ENCODE measurements at regions not wholly inside any gene's neighbourhood (a gene's known extent, or its start where the extent isn't known, plus 50 kb on each side); places are given as distances from the start of the nearest gene placed in this dataset.
"Not testable (repeated sequence)": the region's sequence is repeated elsewhere in the genome, so short reads cannot be mapped to it uniquely, and the experiment has no call there.

DNA sequence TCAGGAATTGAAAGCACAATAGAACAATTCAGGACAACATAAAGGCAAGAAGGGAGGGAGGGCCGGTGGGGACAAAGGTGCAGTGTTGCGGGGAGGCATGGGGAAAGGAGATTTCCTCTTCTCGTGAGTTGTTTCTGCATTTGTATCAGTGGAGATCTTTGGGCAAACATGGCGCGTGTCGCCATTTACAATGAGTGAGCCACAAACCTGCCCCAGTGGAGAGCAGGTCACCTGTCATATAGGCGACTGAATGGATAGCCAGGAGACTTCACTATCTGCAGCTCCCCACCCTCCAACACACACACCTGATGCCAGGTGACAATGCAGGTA is 87.7 kb upstream of the SLC45A1 start:
- no peak overlapping the region for H3K4me3 ChIP-seq (ENCODE audit: insufficient read depth, low read length)
- no peaks in the 10 kb centered on the region for H3K4me1 ChIP-seq (ENCODE audit: insufficient read depth, low read length)
- H3K27me3 ChIP-seq (ENCODE audit: insufficient read depth, low read length): no peaks in the 10 kb centered on the region
- no peaks in the 10 kb centered on the region for H3K9me3 ChIP-seq (ENCODE audit: low read depth, low read length)
- no peaks in the 10 kb centered on the region for H4K20me1 ChIP-seq (ENCODE audit: insufficient read depth, low read length)
- H3K79me2 ChIP-seq (ENCODE audit: insufficient read depth, low read length): no peaks in the 10 kb centered on the region
- H3K27ac ChIP-seq (ENCODE audit: low read depth, low read length): no peak overlapping the region
- DNase-seq (ENCODE audit: insufficient read length, low spot score, missing footprints): no peak
- H3K36me3 ChIP-seq (ENCODE audit: insufficient read depth, low read length): no peaks in the 10 kb centered on the region
- TF ChIP-seq, protein P1, sequence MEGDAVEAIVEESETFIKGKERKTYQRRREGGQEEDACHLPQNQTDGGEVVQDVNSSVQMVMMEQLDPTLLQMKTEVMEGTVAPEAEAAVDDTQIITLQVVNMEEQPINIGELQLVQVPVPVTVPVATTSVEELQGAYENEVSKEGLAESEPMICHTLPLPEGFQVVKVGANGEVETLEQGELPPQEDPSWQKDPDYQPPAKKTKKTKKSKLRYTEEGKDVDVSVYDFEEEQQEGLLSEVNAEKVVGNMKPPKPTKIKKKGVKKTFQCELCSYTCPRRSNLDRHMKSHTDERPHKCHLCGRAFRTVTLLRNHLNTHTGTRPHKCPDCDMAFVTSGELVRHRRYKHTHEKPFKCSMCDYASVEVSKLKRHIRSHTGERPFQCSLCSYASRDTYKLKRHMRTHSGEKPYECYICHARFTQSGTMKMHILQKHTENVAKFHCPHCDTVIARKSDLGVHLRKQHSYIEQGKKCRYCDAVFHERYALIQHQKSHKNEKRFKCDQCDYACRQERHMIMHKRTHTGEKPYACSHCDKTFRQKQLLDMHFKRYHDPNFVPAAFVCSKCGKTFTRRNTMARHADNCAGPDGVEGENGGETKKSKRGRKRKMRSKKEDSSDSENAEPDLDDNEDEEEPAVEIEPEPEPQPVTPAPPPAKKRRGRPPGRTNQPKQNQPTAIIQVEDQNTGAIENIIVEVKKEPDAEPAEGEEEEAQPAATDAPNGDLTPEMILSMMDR (IDR thresholded peaks at IDR 0.05; ENCODE audit: extremely low read depth, low read depth, low read length): no peak
- H2AFZ ChIP-seq (ENCODE audit: low read length): no peak overlapping the region
- no peak overlapping the region for H3K4me2 ChIP-seq (ENCODE audit: insufficient read depth, low read length)

DNA sequence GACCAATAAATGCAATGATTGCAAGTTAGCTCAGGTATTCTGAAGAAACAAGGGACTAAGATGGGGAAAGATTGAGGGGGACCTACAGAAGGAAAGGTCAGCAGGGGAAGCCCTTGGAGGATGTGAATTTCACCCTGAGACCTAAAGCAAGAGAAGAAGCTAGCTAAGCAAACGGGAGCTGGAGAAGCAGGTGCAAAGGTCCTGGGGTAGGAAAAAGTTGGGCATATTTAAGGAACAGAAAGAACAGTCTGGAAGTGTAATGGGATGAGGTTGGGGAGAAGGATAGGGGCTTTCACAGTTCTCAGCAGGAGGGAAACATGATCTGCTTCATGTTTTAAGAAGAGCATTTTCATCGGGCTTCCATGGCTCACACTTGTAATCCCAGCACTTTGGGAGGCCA is 89.7 kb upstream of the SLC45A1 start:
- Histone ChIP-seq H3K27me3 (ENCODE audit: insufficient read depth, low read length) (no peaks in the 10 kb centered on the region), H3K36me3 (ENCODE audit: insufficient read depth, low read length) (no peaks in the 10 kb centered on the region), H3K4me3 (ENCODE audit: insufficient read depth, low read length) (no peak overlapping the region), H3K9me3 (ENCODE audit: low read depth, low read length) (no peaks in the 10 kb centered on the region), H3K4me2 (ENCODE audit: insufficient read depth, low read length) (no peak overlapping the region), H3K79me2 (ENCODE audit: insufficient read depth, low read length) (no peaks in the 10 kb centered on the region), H3K4me1 (ENCODE audit: insufficient read depth, low read length) (no peaks in the 10 kb centered on the region), H2AFZ (ENCODE audit: low read length) (no peak overlapping the region), H4K20me1 (ENCODE audit: insufficient read depth, low read length) (no peaks in the 10 kb centered on the region), H3K27ac (ENCODE audit: low read depth, low read length) (no peak overlapping the region)
- no peak for DNase-seq (ENCODE audit: insufficient read length, low spot score, missing footprints)
- TF ChIP-seq, protein P1 (IDR thresholded peaks at IDR 0.05; ENCODE audit: extremely low read depth, low read depth, low read length): no peak

DNA sequence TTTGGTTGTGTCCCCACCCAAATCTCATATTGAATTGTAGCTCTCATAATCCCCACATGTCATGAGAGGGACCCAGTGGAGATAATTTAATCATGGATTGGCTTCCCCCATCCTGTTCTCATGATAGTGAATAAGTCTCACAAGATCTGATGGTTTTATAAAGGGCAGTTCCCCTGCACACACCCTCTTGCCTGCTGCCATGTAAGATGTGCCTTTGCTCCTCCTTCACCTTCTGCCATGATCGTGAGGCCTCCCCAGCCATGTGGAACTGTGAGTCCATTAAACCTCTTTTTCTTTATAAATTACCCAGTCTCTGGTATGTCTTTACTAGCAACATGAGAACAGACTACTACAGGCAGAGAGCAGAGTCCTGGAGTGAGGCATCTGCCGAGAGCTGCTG is 90.2 kb upstream of the SLC45A1 start:
- not testable (repeated sequence) for H3K4me2 ChIP-seq (ENCODE audit: insufficient read depth, low read length); H3K27ac ChIP-seq (ENCODE audit: low read depth, low read length); H3K4me1 ChIP-seq (ENCODE audit: insufficient read depth, low read length); H3K36me3 ChIP-seq (ENCODE audit: insufficient read depth, low read length); H3K27me3 ChIP-seq (ENCODE audit: insufficient read depth, low read length); DNase-seq (ENCODE audit: insufficient read length, low spot score, missing footprints); H3K79me2 ChIP-seq (ENCODE audit: insufficient read depth, low read length); H2AFZ ChIP-seq (ENCODE audit: low read length); H3K9me3 ChIP-seq (ENCODE audit: low read depth, low read length); H4K20me1 ChIP-seq (ENCODE audit: insufficient read depth, low read length); H3K4me3 ChIP-seq (ENCODE audit: insufficient read depth, low read length)

DNA sequence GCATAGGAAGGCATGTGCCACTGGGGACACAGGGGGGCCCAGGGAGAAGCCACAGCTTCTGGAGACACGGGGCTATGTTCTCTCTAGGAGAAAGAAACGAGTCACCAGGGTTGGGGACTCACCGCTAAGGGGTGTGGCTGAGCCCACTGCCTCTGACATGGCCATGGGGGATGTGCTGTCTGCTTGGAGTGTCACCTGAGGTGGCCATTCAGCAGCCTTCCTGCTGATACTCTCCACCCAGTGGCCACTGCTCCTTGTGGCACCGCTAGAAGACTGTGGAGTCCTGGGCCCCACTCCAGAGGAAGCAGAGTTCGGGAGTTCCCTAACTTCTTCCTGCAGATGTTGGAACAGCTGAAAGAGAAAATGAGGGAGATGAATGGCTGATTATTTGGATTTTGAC is 91.2 kb upstream of the SLC45A1 start:
- Histone ChIP-seq H3K36me3 (ENCODE audit: insufficient read depth, low read length) (no peaks in the 10 kb centered on the region), H3K4me3 (ENCODE audit: insufficient read depth, low read length) (no peak overlapping the region), H3K27me3 (ENCODE audit: insufficient read depth, low read length) (no peaks in the 10 kb centered on the region), H3K4me1 (ENCODE audit: insufficient read depth, low read length) (no peaks in the 10 kb centered on the region), H4K20me1 (ENCODE audit: insufficient read depth, low read length) (no peaks in the 10 kb centered on the region), H3K79me2 (ENCODE audit: insufficient read depth, low read length) (no peaks in the 10 kb centered on the region), H3K9me3 (ENCODE audit: low read depth, low read length) (no peaks in the 10 kb centered on the region), H2AFZ (ENCODE audit: low read length) (no peak overlapping the region), H3K27ac (ENCODE audit: low read depth, low read length) (no peak overlapping the region), H3K4me2 (ENCODE audit: insufficient read depth, low read length) (no peak overlapping the region)
- DNase-seq (ENCODE audit: insufficient read length, low spot score, missing footprints): no peak
- TF ChIP-seq, protein P1 (IDR thresholded peaks at IDR 0.05; ENCODE audit: extremely low read depth, low read depth, low read length): no peak

DNA sequence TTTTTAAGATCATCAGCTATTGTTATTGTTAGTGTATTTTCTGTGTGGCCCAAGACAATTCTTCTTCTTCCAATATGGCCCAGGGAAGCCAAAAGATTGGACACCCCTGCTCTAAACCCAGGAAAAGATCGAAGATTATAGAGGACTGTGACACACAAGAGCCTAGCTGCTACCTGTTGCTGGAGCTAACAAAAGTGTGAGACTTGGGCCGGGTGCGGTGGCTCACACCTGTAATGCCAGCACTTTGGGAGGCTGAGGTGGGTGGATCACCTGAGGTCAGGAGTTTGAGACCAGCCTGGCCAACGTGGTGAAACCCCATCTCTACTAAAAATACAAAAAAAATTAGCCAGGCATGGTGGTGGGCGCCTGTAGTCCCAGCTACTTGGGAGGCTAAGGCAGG is 91.9 kb upstream of the SLC45A1 start:
- H3K4me1 ChIP-seq (ENCODE audit: insufficient read depth, low read length); H3K36me3 ChIP-seq (ENCODE audit: insufficient read depth, low read length); H3K9me3 ChIP-seq (ENCODE audit: low read depth, low read length); H3K79me2 ChIP-seq (ENCODE audit: insufficient read depth, low read length); H4K20me1 ChIP-seq (ENCODE audit: insufficient read depth, low read length); H3K27me3 ChIP-seq (ENCODE audit: insufficient read depth, low read length); H3K27ac ChIP-seq (ENCODE audit: low read depth, low read length); DNase-seq (ENCODE audit: insufficient read length, low spot score, missing footprints); H3K4me3 ChIP-seq (ENCODE audit: insufficient read depth, low read length); H2AFZ ChIP-seq (ENCODE audit: low read length); H3K4me2 ChIP-seq (ENCODE audit: insufficient read depth, low read length): not testable (repeated sequence)
